SK-N-SH (cell line): ENCODE measurements at regions not wholly inside any gene's neighbourhood (a gene's known extent, or its start where the extent isn't known, plus 50 kb on each side); places are given as distances from the start of the nearest gene placed in this dataset.

Experiments
- CTCF ChIP-seq: fragments of 200-600 bp; sonication (generic); IDR thresholded peaks from 2 replicates; pipeline ENCODE4 v1.6.1; 2017; ENCODE audit warnings: antibody characterized with exemption, mild to moderate bottlenecking, moderate library complexity
- EP300 ChIP-seq, 2 experiments: IDR thresholded peaks; 2 replicates each; pipeline versions ENCODE4 v1.4.0 to v1.6.1; 2012; ENCODE audit warnings: borderline replicate concordance in 1 of 2, low read depth in 1 of 2, low read length in 1 of 2
- NFIC ChIP-seq: IDR thresholded peaks from 2 replicates; pipeline ENCODE4 v1.4.0; 2012; ENCODE audit warnings: borderline replicate concordance
- NRF1 ChIP-seq: IDR thresholded peaks from 2 replicates; pipeline ENCODE4 v1.6.1; 2012; ENCODE audit warnings: low read depth, mild to moderate bottlenecking, low read length
- POLR2AphosphoS5 ChIP-seq: IDR thresholded peaks from 2 replicates; pipeline ENCODE4 v1.6.1; 2012; ENCODE audit warnings: low read depth, low read length
- RAD21 ChIP-seq: IDR thresholded peaks from 2 replicates; pipeline ENCODE4 v1.6.1; 2012; ENCODE audit warnings: mild to moderate bottlenecking, low read length
- RFX5 ChIP-seq: IDR thresholded peaks from 2 replicates; pipeline ENCODE4 v1.6.1; 2012; ENCODE audit warnings: mild to moderate bottlenecking, improper control_type of control experiment, low read length
- SMC3 ChIP-seq: IDR thresholded peaks from 2 replicates; pipeline ENCODE4 v1.6.1; 2012; ENCODE audit warnings: low read depth, low read length, improper control_type of control experiment
- TEAD4 ChIP-seq: IDR thresholded peaks from 2 replicates; pipeline ENCODE4 v1.4.0; 2012; ENCODE audit warnings: mild to moderate bottlenecking, borderline replicate concordance; ENCODE audit not compliant: insufficient read depth
- USF2 ChIP-seq: fragments of 150-350 bp; IDR thresholded peaks from 2 replicates; pipeline ENCODE4 v1.6.1; 2017; ENCODE audit warnings: antibody characterized with exemption, low read length, low read depth, borderline replicate concordance
- YY1 ChIP-seq: IDR thresholded peaks from 2 replicates; pipeline ENCODE4 v1.4.0; 2012; ENCODE audit warnings: low read depth, mild to moderate bottlenecking
- TF ChIP-seq, protein P1 (sequence below): IDR thresholded peaks from 2 replicates; pipeline ENCODE4 v1.4.0; 2012; ENCODE audit warnings: low read depth, borderline replicate concordance
- TF ChIP-seq, protein P2 (sequence below): IDR thresholded peaks from 2 replicates; pipeline ENCODE4 v1.4.0; 2012; ENCODE audit warnings: low read depth

DNA sequence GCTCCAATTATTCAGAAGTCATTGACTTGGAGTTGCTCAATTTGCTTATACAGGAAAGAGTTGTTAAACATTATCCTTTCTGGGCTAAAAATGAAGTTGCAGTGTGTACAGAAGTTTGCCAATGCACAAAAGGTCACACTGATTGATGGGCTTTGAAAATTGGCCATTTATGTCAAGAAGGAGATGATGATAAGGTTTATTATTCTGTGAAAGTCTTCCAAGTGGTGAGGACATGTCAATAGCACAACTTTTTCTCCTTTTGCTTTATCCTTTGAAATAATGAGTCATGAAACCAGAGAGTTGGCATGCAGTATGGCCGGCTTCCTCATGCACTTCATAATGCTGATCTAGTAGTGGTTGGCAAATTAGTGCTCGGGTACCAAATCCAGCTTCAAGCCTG, 848.5 kb upstream of the WWC1 start:
- TF ChIP-seq CTCF (no peak), USF2 (no peak), TEAD4 (no peak), SMC3 (no peak), NFIC (no peak), RFX5 (no peak), RAD21 (no peak), NRF1 (no peak), EP300 (IDR thresholded peaks at IDR 0.05; ENCODE audit: borderline replicate concordance in 1 of 2, low read depth in 1 of 2, low read length in 1 of 2) (no peak), YY1 (no peak), POLR2AphosphoS5 (no peak)
- TF ChIP-seq, protein P1, sequence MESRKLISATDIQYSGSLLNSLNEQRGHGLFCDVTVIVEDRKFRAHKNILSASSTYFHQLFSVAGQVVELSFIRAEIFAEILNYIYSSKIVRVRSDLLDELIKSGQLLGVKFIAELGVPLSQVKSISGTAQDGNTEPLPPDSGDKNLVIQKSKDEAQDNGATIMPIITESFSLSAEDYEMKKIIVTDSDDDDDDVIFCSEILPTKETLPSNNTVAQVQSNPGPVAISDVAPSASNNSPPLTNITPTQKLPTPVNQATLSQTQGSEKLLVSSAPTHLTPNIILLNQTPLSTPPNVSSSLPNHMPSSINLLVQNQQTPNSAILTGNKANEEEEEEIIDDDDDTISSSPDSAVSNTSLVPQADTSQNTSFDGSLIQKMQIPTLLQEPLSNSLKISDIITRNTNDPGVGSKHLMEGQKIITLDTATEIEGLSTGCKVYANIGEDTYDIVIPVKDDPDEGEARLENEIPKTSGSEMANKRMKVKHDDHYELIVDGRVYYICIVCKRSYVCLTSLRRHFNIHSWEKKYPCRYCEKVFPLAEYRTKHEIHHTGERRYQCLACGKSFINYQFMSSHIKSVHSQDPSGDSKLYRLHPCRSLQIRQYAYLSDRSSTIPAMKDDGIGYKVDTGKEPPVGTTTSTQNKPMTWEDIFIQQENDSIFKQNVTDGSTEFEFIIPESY, result no peak
- TF ChIP-seq, protein P2, sequence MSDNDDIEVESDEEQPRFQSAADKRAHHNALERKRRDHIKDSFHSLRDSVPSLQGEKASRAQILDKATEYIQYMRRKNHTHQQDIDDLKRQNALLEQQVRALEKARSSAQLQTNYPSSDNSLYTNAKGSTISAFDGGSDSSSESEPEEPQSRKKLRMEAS, result no peak
